GM18502 (cell line): ENCODE measurements at regions not wholly inside any gene's neighbourhood (a gene's known extent, or its start where the extent isn't known, plus 50 kb on each side); places are given as distances from the start of the nearest gene placed in this dataset.
"Not testable (repeated sequence)": the region's sequence is repeated elsewhere in the genome, so short reads cannot be mapped to it uniquely, and the experiment has no call there.

Experiments
- ATAC-seq: cut with Tn5 transposase; IDR thresholded peaks from one replicate; pipeline ENCODE4 v1.9.1; 2021; ENCODE audit warnings: mild to moderate bottlenecking; ENCODE audit not compliant: unreplicated experiment, poor library complexity

GRCh38 chr6:141531040-141531439 is 601.7 kb upstream of the GJE1 start:
- no peak for ATAC-seq

GRCh38 chr6:141528596-141528995 is 604.1 kb upstream of the GJE1 start:
- no peak for ATAC-seq

GRCh38 chr6:141526985-141527384 is 605.7 kb upstream of the GJE1 start:
- no peak for ATAC-seq

- no peak for ATAC-seq
Observed at GRCh38 chr6:141521440-141521839, 611.3 kb upstream of the GJE1 start.

GRCh38 chr6:141513830-141514229 is 618.9 kb upstream of the GJE1 start:
- no peak for ATAC-seq

GRCh38 chr6:141510803-141511202 is 621.9 kb upstream of the GJE1 start:
- ATAC-seq: no peak

- ATAC-seq: not testable (repeated sequence)
Observed at GRCh38 chr6:141506062-141506461, 626.7 kb upstream of the GJE1 start.

GRCh38 chr6:141504318-141504717 is 628.4 kb upstream of the GJE1 start:
- ATAC-seq: not testable (repeated sequence)

- ATAC-seq: no peak
Observed at GRCh38 chr6:141501616-141502015, 631.1 kb upstream of the GJE1 start.

GRCh38 chr6:141498977-141499376 is 633.7 kb upstream of the GJE1 start:
- ATAC-seq: no peak

GRCh38 chr6:141492521-141493284 is 640.0 kb upstream of the GJE1 start:
- ATAC-seq: no peak

- no peak for ATAC-seq
Observed at GRCh38 chr6:141491684-141492083, 641.0 kb upstream of the GJE1 start.

GRCh38 chr6:141490982-141491381 is 641.7 kb upstream of the GJE1 start:
- no peak for ATAC-seq

GRCh38 chr6:141488488-141488887 is 644.2 kb upstream of the GJE1 start:
- ATAC-seq: peak; percentile 41

GRCh38 chr6:141486942-141487341 is 645.8 kb upstream of the GJE1 start:
- no peak for ATAC-seq

- ATAC-seq: peak; percentile 80
Observed at GRCh38 chr6:141484711-141485110, 648.0 kb upstream of the GJE1 start.

- peak; percentile 91 for ATAC-seq
Observed at GRCh38 chr6:141483598-141484061, 649.1 kb upstream of the GJE1 start.

- ATAC-seq: peak; percentile 2
Observed at GRCh38 chr6:141482796-141483597, 649.7 kb upstream of the GJE1 start.

- no peak for ATAC-seq
Observed at GRCh38 chr6:141475259-141475658, 657.5 kb upstream of the GJE1 start.

GRCh38 chr6:141472162-141472928 is 660.4 kb upstream of the GJE1 start:
- no peak for ATAC-seq

- no peak for ATAC-seq
Observed at GRCh38 chr6:141470810-141471209, 661.9 kb upstream of the GJE1 start.
